ENCODE measurements at regions not wholly inside any gene's neighbourhood (a gene's known extent, or its start where the extent isn't known, plus 50 kb on each side); places are given as distances from the start of the nearest gene placed in this dataset.

DNA sequence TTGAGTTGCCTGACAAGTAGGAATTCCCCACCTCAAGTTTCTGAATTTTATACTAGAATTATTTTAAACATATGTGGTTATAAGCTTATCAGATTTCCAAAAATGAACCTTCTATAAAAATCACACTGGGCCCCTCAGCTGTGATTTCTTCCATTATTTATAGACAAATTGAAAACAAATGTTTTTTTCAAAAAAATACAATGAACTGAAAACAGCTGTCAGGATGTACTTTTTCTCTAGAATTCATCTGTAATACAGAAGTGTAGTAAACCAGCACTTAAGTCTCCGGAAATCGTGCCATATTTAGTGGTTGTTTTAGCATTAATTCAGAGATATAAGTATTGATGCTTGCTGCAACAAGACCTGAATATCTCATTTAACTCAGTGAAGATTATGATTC, 74.0 kb downstream of the SPRY1 start:
- TF ChIP-seq, protein P1, sequence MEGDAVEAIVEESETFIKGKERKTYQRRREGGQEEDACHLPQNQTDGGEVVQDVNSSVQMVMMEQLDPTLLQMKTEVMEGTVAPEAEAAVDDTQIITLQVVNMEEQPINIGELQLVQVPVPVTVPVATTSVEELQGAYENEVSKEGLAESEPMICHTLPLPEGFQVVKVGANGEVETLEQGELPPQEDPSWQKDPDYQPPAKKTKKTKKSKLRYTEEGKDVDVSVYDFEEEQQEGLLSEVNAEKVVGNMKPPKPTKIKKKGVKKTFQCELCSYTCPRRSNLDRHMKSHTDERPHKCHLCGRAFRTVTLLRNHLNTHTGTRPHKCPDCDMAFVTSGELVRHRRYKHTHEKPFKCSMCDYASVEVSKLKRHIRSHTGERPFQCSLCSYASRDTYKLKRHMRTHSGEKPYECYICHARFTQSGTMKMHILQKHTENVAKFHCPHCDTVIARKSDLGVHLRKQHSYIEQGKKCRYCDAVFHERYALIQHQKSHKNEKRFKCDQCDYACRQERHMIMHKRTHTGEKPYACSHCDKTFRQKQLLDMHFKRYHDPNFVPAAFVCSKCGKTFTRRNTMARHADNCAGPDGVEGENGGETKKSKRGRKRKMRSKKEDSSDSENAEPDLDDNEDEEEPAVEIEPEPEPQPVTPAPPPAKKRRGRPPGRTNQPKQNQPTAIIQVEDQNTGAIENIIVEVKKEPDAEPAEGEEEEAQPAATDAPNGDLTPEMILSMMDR (IDR thresholded peaks at IDR 0.05) = no peak
- no peak for TF ChIP-seq POLR2A (IDR thresholded peaks at IDR 0.05)

Data from esophagus squamous epithelium (tissue), 4 donors.